Suprapubic skin (tissue), 3 donors: ENCODE measurements at regions not wholly inside any gene's neighbourhood (a gene's known extent, or its start where the extent isn't known, plus 50 kb on each side); places are given as distances from the start of the nearest gene placed in this dataset.

Source experiments
- EP300 ChIP-seq: sonication (generic); formaldehyde crosslinking; IDR thresholded peaks from one replicate; pipeline ENCODE4 v1.6.1; 2017; ENCODE audit warnings: antibody characterized with exemption
- TF ChIP-seq, protein P1 (sequence below), 2 donors: fragments of 200-600 bp in 1 of 2; fragments of 450-650 bp in 1 of 2; sonication (generic) in 1 of 2; IDR thresholded peaks; one replicate each; pipeline ENCODE4 v1.5.1; 2016 to 2019; ENCODE audit warnings: antibody characterized with exemption in 2 of 2, mild to moderate bottlenecking in 1 of 2, moderate library complexity in 1 of 2

DNA sequence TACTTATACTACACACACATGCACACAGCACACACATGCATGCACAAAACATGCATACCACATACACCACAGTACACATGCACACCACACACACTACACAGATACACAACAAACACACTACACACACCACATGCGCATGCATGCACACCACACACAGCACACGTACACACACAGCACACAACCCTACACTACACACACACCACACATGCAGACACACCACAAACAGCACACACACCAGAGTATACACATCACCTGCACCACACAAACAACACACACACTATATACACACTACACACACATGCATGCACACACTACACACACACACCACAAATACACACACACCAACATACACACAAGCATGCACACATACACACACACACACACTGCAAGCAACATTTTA lies 166.8 kb downstream of the AHSP start:
- TF ChIP-seq, protein P1, sequence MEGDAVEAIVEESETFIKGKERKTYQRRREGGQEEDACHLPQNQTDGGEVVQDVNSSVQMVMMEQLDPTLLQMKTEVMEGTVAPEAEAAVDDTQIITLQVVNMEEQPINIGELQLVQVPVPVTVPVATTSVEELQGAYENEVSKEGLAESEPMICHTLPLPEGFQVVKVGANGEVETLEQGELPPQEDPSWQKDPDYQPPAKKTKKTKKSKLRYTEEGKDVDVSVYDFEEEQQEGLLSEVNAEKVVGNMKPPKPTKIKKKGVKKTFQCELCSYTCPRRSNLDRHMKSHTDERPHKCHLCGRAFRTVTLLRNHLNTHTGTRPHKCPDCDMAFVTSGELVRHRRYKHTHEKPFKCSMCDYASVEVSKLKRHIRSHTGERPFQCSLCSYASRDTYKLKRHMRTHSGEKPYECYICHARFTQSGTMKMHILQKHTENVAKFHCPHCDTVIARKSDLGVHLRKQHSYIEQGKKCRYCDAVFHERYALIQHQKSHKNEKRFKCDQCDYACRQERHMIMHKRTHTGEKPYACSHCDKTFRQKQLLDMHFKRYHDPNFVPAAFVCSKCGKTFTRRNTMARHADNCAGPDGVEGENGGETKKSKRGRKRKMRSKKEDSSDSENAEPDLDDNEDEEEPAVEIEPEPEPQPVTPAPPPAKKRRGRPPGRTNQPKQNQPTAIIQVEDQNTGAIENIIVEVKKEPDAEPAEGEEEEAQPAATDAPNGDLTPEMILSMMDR (IDR thresholded peaks at IDR 0.05), result no peak
- TF ChIP-seq EP300, result no peak
